ENCODE measurements at regions not wholly inside any gene's neighbourhood (a gene's known extent, or its start where the extent isn't known, plus 50 kb on each side); places are given as distances from the start of the nearest gene placed in this dataset.

- Histone ChIP-seq H3K4me1 (ENCODE audit: control insufficient read depth in 1 of 2, insufficient read depth in 1 of 2, low read depth in 1 of 2, low read length in 1 of 2) (no peaks in the 10 kb centered on the region), H3K36me3 (no peaks in the 10 kb centered on the region), H3K4me3 (ENCODE audit: low read depth in 1 of 2, low read length in 1 of 2) (no peak overlapping the region), H3K27me3 (no peaks in the 10 kb centered on the region), H3K9me3 (no peaks in the 10 kb centered on the region), H3K27ac (no peak overlapping the region)
- TF ChIP-seq, protein P1, sequence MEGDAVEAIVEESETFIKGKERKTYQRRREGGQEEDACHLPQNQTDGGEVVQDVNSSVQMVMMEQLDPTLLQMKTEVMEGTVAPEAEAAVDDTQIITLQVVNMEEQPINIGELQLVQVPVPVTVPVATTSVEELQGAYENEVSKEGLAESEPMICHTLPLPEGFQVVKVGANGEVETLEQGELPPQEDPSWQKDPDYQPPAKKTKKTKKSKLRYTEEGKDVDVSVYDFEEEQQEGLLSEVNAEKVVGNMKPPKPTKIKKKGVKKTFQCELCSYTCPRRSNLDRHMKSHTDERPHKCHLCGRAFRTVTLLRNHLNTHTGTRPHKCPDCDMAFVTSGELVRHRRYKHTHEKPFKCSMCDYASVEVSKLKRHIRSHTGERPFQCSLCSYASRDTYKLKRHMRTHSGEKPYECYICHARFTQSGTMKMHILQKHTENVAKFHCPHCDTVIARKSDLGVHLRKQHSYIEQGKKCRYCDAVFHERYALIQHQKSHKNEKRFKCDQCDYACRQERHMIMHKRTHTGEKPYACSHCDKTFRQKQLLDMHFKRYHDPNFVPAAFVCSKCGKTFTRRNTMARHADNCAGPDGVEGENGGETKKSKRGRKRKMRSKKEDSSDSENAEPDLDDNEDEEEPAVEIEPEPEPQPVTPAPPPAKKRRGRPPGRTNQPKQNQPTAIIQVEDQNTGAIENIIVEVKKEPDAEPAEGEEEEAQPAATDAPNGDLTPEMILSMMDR (IDR thresholded peaks at IDR 0.05), result no peak
Observed at GRCh38 chr3:174685796-174686195, 173.3 kb upstream of the NAALADL2 start.

DNA sequence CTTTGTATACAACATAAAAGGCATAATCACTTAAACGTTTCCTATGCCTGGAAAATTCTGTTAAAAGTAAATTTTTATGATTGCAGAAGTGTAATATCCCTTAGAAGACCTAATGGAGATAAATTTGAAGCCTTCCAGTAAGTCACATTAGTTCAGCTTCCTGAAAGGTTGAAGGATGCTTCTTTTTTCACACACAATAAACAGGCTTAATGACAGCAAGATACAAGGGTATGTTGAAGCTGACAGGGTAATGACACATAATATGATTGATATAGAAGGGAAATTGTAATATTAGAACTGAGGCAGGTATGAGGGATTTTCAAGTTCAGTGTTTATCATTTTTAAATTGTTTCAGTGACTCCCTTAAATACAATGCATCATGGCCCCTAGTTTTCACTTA is 161.8 kb upstream of the NAALADL2 start:
- no peaks in the 10 kb centered on the region for H3K4me1 ChIP-seq (ENCODE audit: control insufficient read depth in 1 of 2, insufficient read depth in 1 of 2, low read depth in 1 of 2, low read length in 1 of 2)
- TF ChIP-seq, protein P1 (IDR thresholded peaks at IDR 0.05), result no peak
- H3K27me3 ChIP-seq, result no peaks in the 10 kb centered on the region
- H3K9me3 ChIP-seq, result no peaks in the 10 kb centered on the region
- no peaks in the 10 kb centered on the region for H3K36me3 ChIP-seq
- H3K27ac ChIP-seq, result no peak overlapping the region
- no peak overlapping the region for H3K4me3 ChIP-seq (ENCODE audit: low read depth in 1 of 2, low read length in 1 of 2)

GRCh38 chr3:174700736-174701135 is 158.4 kb upstream of the NAALADL2 start:
- H3K9me3 ChIP-seq, result no peaks in the 10 kb centered on the region
- no peak overlapping the region for H3K4me3 ChIP-seq (ENCODE audit: low read depth in 1 of 2, low read length in 1 of 2)
- TF ChIP-seq, protein P1 (IDR thresholded peaks at IDR 0.05), result no peak
- no peaks in the 10 kb centered on the region for H3K4me1 ChIP-seq (ENCODE audit: control insufficient read depth in 1 of 2, insufficient read depth in 1 of 2, low read depth in 1 of 2, low read length in 1 of 2)
- no peaks in the 10 kb centered on the region for H3K36me3 ChIP-seq
- H3K27ac ChIP-seq, result no peak overlapping the region
- H3K27me3 ChIP-seq, result no peaks in the 10 kb centered on the region

DNA sequence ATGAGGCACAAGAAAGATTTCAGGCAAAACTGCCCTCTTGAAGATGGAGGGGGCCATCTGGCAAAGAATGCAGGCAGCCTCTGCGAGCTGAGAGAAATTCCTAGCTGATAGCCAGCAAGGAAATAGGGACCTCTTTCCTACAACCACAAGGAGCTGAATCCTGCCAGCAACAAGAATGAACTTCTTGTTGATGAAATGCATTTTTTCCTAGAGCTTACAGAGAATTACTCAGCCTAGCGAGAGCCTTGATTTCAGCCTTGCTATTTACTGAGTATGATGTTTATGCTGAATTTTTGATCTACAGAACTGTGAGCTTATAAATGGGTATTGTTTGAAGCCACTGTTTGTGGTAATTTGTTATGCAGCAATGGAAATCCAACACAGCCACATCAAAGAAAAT is 148.5 kb upstream of the NAALADL2 start:
- Histone ChIP-seq H3K27ac (no peak overlapping the region), H3K9me3 (no peaks in the 10 kb centered on the region), H3K4me1 (ENCODE audit: control insufficient read depth in 1 of 2, insufficient read depth in 1 of 2, low read depth in 1 of 2, low read length in 1 of 2) (no peaks in the 10 kb centered on the region), H3K27me3 (no peaks in the 10 kb centered on the region), H3K36me3 (no peaks in the 10 kb centered on the region), H3K4me3 (ENCODE audit: low read depth in 1 of 2, low read length in 1 of 2) (no peak overlapping the region)
- TF ChIP-seq, protein P1 (IDR thresholded peaks at IDR 0.05), result no peak

GRCh38 chr3:174715386-174715785 is 143.7 kb upstream of the NAALADL2 start:
- Histone ChIP-seq H3K27ac (no peak overlapping the region), H3K36me3 (no peaks in the 10 kb centered on the region), H3K9me3 (no peaks in the 10 kb centered on the region), H3K4me3 (ENCODE audit: low read depth in 1 of 2, low read length in 1 of 2) (no peak overlapping the region), H3K4me1 (ENCODE audit: control insufficient read depth in 1 of 2, insufficient read depth in 1 of 2, low read depth in 1 of 2, low read length in 1 of 2) (no peaks in the 10 kb centered on the region), H3K27me3 (no peaks in the 10 kb centered on the region)
- TF ChIP-seq, protein P1 (IDR thresholded peaks at IDR 0.05), result no peak

DNA sequence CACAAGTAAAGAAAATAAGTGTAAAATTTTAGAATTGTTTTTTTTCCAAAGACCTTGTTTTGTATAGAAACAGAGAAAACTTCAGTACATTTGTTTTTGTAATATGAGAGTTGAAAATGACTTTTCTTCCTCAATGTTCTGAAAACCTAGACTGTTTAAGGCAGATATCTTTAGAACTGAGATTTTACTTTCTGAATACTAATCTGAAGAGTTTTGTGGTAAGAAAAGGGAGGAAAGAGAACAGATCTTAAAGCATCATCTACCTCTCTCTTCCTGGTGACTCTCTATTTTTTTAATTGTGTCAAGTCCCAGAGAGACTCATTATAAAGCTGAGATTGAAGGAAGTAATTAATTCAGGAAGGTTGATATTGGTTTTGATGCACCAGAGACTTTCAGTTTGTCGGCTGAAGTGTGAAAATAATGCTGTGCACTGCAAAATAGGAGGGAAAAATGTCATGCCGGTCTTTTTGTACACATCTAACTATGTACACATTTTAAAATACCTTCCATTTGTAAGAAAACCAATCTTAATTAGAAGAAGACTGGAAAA is 142.1 kb upstream of the NAALADL2 start:
- no peaks in the 10 kb centered on the region for H3K4me1 ChIP-seq (ENCODE audit: control insufficient read depth in 1 of 2, insufficient read depth in 1 of 2, low read depth in 1 of 2, low read length in 1 of 2)

More for the DNA sequence above, 142.1 kb upstream of the NAALADL2 start:
- Histone ChIP-seq H3K27me3 (no peaks in the 10 kb centered on the region), H3K36me3 (no peaks in the 10 kb centered on the region), H3K4me3 (ENCODE audit: low read depth in 1 of 2, low read length in 1 of 2) (no peak overlapping the region), H3K9me3 (no peaks in the 10 kb centered on the region), H3K27ac (no peak overlapping the region)
- TF ChIP-seq, protein P1 (IDR thresholded peaks at IDR 0.05), result no peak

Data from neutrophil (primary cell).